Prostate gland (tissue), 2 donors: ENCODE measurements at regions not wholly inside any gene's neighbourhood (a gene's known extent, or its start where the extent isn't known, plus 50 kb on each side); places are given as distances from the start of the nearest gene placed in this dataset.

Source experiments
- DNase-seq: peaks from one replicate; pipeline ENCODE4 v3.0.0-alpha.2; 2019; ENCODE audit warnings: low spot score
- H3K27ac ChIP-seq, 2 donors: fragments of 200-600 bp; sonication (generic); 2 replicates each; pipeline ENCODE4 v1.5.1; 2017 to 2019
- H3K27me3 ChIP-seq: fragments of 200-600 bp; sonication (generic); replicated peaks from 2 replicates; pipeline ENCODE4 v1.5.1; 2019; ENCODE audit not compliant: insufficient read depth
- H3K36me3 ChIP-seq, 2 donors: fragments of 200-600 bp; sonication (generic); 1 replicate in 1 of 2; 2 replicates in 1 of 2; pipeline versions ENCODE4 v1.5.1 to v1.8.1; 2017 to 2019
- H3K4me1 ChIP-seq: fragments of 200-600 bp; sonication (generic); replicated peaks from 2 replicates; pipeline ENCODE4 v1.5.1; 2019
- H3K4me3 ChIP-seq, 2 donors: fragments of 200-600 bp; sonication (generic); 2 replicates each; pipeline ENCODE4 v1.5.1; 2017 to 2019
- H3K9me3 ChIP-seq: fragments of 200-600 bp; sonication (generic); 2 replicates; pipeline ENCODE4 v1.5.1; 2017
- CTCF ChIP-seq, 4 experiments: fragments of 200-600 bp in 2 of 4; fragments of 450-650 bp in 2 of 4; sonication (generic) in 2 of 4; IDR thresholded peaks; 1 replicate in 3 of 4; 2 replicates in 1 of 4; pipeline ENCODE4 v1.5.1; 2016 to 2019; ENCODE audit warnings: antibody characterized with exemption in 4 of 4, mild to moderate bottlenecking in 2 of 4, moderate library complexity in 2 of 4
- POLR2A ChIP-seq: fragments of 450-650 bp; IDR thresholded peaks from one replicate; pipeline ENCODE4 v1.6.1; 2016; ENCODE audit warnings: antibody characterized with exemption, mild to moderate bottlenecking
- POLR2AphosphoS5 ChIP-seq: sonication (generic); formaldehyde crosslinking; IDR thresholded peaks from one replicate; pipeline ENCODE4 v1.6.1; 2017; ENCODE audit warnings: antibody characterized with exemption
- WGBS: methylation state at CpG from one replicate; pipeline ENCODE4 v1.1.5; 2018; 5-methylcytosine and 5-hydroxymethylcytosine counted together
- intact Hi-C: fragments of 100-400 bp; cut with DNase I; formaldehyde crosslinking; loops from one replicate; pipeline ENCODE4 v1.14.2; 2022

- 100% methylated on average over 2 of the region's 2 CpGs for WGBS
- Histone ChIP-seq H3K36me3 (no peaks in the 10 kb centered on the region), H3K27ac (no peak overlapping the region), H3K4me3 (no peak overlapping the region), H3K27me3 (no peaks in the 10 kb centered on the region), H3K4me1 (no peaks in the 10 kb centered on the region), H3K9me3 (no peaks in the 10 kb centered on the region)
- intact Hi-C loops = no loop called here
- no peak for DNase-seq
- TF ChIP-seq CTCF (IDR thresholded peaks at IDR 0.05) (no peak), POLR2AphosphoS5 (no peak), POLR2A (no peak)
Measured at GRCh38 chrY:7753711-7754110, 842.2 kb upstream of the AMELY start.

- H3K27ac ChIP-seq = no peak overlapping the region
- H3K36me3 ChIP-seq = no peaks in the 10 kb centered on the region
- H3K27me3 ChIP-seq = no peaks in the 10 kb centered on the region
- H3K4me1 ChIP-seq = no peaks in the 10 kb centered on the region
- WGBS = 95% methylated on average over 4 of the region's 4 CpGs
- DNase-seq = no peak
- intact Hi-C loops = no loop called here
- no peak for TF ChIP-seq POLR2A
- no peak for TF ChIP-seq POLR2AphosphoS5
- TF ChIP-seq CTCF (IDR thresholded peaks at IDR 0.05) = no peak
- no peaks in the 10 kb centered on the region for H3K9me3 ChIP-seq
- no peak overlapping the region for H3K4me3 ChIP-seq
Measured at GRCh38 chrY:7746781-7747180, 835.2 kb upstream of the AMELY start.

GRCh38 chrY:7745581-7745901 is 834.0 kb upstream of the AMELY start:
- intact Hi-C loops = no loop called here
- TF ChIP-seq POLR2AphosphoS5 = no peak
- TF ChIP-seq CTCF (IDR thresholded peaks at IDR 0.05) = no peak
- TF ChIP-seq POLR2A = no peak
- Histone ChIP-seq H3K27me3 (no peaks in the 10 kb centered on the region), H3K36me3 (no peaks in the 10 kb centered on the region), H3K9me3 (no peaks in the 10 kb centered on the region), H3K4me3 (no peak overlapping the region), H3K27ac (no peak overlapping the region), H3K4me1 (no peaks in the 10 kb centered on the region)
- no peak for DNase-seq
- WGBS = 100% methylated on average over 1 of the region's 1 CpG

- Histone ChIP-seq H3K27me3 (no peaks in the 10 kb centered on the region), H3K9me3 (no peaks in the 10 kb centered on the region), H3K4me1 (no peaks in the 10 kb centered on the region), H3K4me3 (no peak overlapping the region), H3K36me3 (no peaks in the 10 kb centered on the region), H3K27ac (no peak overlapping the region)
- intact Hi-C loops = no loop called here
- no peak for DNase-seq
- WGBS = 25% methylated on average over 2 of the region's 2 CpGs
- no peak for TF ChIP-seq CTCF (IDR thresholded peaks at IDR 0.05)
- no peak for TF ChIP-seq POLR2A
- no peak for TF ChIP-seq POLR2AphosphoS5
Measured at GRCh38 chrY:7744691-7745580, 833.4 kb upstream of the AMELY start.

GRCh38 chrY:7736847-7737365 is 825.4 kb upstream of the AMELY start:
- no peaks in the 10 kb centered on the region for H3K4me1 ChIP-seq
- H3K27me3 ChIP-seq = no peaks in the 10 kb centered on the region
- no peaks in the 10 kb centered on the region for H3K36me3 ChIP-seq
- H3K9me3 ChIP-seq = no peaks in the 10 kb centered on the region
- no peak overlapping the region for H3K27ac ChIP-seq
- H3K4me3 ChIP-seq = no peak overlapping the region
- TF ChIP-seq POLR2AphosphoS5 (no peak), POLR2A (no peak), CTCF (IDR thresholded peaks at IDR 0.05) (no peak)
- intact Hi-C loops = no loop called here
- DNase-seq = no peak
- 25% methylated on average over 1 of the region's 1 CpG for WGBS
